ENCODE measurements at regions not wholly inside any gene's neighbourhood (a gene's known extent, or its start where the extent isn't known, plus 50 kb on each side); places are given as distances from the start of the nearest gene placed in this dataset.

DNA sequence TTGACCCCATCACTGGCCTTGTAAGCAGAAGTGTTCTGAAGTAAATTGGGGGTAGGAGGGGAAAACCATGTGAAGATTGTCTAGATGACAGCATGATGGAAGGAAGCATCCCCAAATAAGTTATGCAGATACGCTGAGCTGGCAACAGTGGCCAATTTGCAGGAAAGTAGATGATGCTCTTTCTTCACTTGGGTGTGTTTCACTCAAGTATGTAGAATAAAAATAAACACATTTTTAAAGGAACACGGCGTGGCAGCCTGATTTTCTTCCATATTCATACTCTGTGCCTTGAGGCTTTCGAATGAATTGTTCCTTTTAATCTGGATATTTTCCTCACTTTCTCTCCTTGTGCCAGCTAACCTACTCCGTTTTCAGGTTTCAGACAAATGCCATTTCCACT lies 295.5 kb upstream of the DPYD start:
- Histone ChIP-seq H3K9me3 (ENCODE audit: insufficient read depth, low read depth, low read length) (no peaks in the 10 kb centered on the region), H3K23ac (ENCODE audit: low read length) (no peak overlapping the region), H3K14ac (ENCODE audit: low read length) (no peak overlapping the region), H3K18ac (ENCODE audit: low read length) (no peak overlapping the region), H3K4ac (ENCODE audit: low read depth, low read length) (no peak overlapping the region), H4K8ac (ENCODE audit: low read depth, low read length) (no peak overlapping the region), H3K9ac (ENCODE audit: low read length) (no peak overlapping the region), H3K27ac (ENCODE audit: low read depth, low read length) (no peak overlapping the region), H2BK120ac (ENCODE audit: insufficient read depth, low read length, poor library complexity) (no peak overlapping the region), H3K36me3 (ENCODE audit: control insufficient read depth in 1 of 2, insufficient read depth in 2 of 2, low read length in 2 of 2) (no peaks in the 10 kb centered on the region), H3K4me2 (ENCODE audit: low read length) (no peak overlapping the region), H4K12ac (ENCODE audit: low read depth, low read length) (no peak overlapping the region), H2AFZ (ENCODE audit: insufficient read depth, low read length, poor library complexity) (no peak overlapping the region), H3K4me1 (ENCODE audit: control insufficient read depth in 1 of 2, insufficient read depth in 2 of 2, low read length in 2 of 2) (no peaks in the 10 kb centered on the region), H3K79me2 (ENCODE audit: control insufficient read depth, insufficient read depth, low read length, poor library complexity) (no peaks in the 10 kb centered on the region), H2BK12ac (ENCODE audit: low read length) (no peak overlapping the region), H2BK5ac (ENCODE audit: low read depth, low read length, poor library complexity) (no peak overlapping the region), H4K91ac (ENCODE audit: low read depth, low read length) (no peak overlapping the region), H2AK5ac (ENCODE audit: low read length) (no peak overlapping the region), H3K4me3 (ENCODE audit: low read depth, low read length) (no peak overlapping the region), H3K79me1 (ENCODE audit: low read length) (no peaks in the 10 kb centered on the region), H3K27me3 (ENCODE audit: insufficient read depth, low read length) (no peaks in the 10 kb centered on the region)
- DNase-seq, result no peak
- WGBS (ENCODE audit: extremely low coverage, insufficient coverage, insufficient read length), result no CpG with 5 or more reads among the region's 5 CpGs

DNA sequence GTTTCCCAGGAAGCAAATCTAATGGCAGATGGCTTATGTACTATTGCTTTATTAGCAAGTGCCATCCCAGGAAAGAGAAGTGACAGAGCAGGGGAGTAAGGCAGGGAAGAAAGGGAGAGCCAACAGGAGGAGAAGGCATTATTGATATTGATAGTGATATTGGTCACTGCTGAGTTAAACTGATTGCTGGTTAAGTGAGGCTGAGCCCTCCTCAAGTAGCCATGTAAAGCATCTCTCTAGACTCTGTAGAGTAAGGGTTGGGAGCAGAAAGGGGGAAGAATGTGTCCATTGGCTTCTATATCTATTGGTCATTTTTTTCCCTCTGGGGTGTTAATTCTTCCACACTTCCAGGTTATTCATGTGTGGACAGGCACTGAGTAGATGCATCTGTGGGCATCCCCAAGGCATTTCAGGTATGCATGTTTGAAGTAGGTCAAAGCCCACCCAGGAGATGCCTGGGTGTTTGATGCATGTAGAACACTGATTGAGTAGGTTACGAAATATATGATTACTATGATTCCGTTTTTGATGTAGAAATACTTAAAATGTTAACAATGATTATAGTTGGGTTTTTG lies 290.5 kb upstream of the DPYD start:
- Histone ChIP-seq H3K9ac (ENCODE audit: low read length) (no peak overlapping the region), H4K12ac (ENCODE audit: low read depth, low read length) (no peak overlapping the region), H3K4ac (ENCODE audit: low read depth, low read length) (no peak overlapping the region), H3K9me3 (ENCODE audit: insufficient read depth, low read depth, low read length) (no peaks in the 10 kb centered on the region), H4K91ac (ENCODE audit: low read depth, low read length) (no peak overlapping the region), H3K79me2 (ENCODE audit: control insufficient read depth, insufficient read depth, low read length, poor library complexity) (no peaks in the 10 kb centered on the region), H3K4me1 (ENCODE audit: control insufficient read depth in 1 of 2, insufficient read depth in 2 of 2, low read length in 2 of 2) (peaks cover 0 to 4% of the 10 kb centered on the region in 2 experiments), H2BK12ac (ENCODE audit: low read length) (peak overlapping the region; percentile 61), H2AFZ (ENCODE audit: insufficient read depth, low read length, poor library complexity) (no peak overlapping the region), H3K36me3 (ENCODE audit: control insufficient read depth in 1 of 2, insufficient read depth in 2 of 2, low read length in 2 of 2) (no peaks in the 10 kb centered on the region), H2BK5ac (ENCODE audit: low read depth, low read length, poor library complexity) (no peak overlapping the region), H3K14ac (ENCODE audit: low read length) (no peak overlapping the region), H2BK120ac (ENCODE audit: insufficient read depth, low read length, poor library complexity) (no peak overlapping the region), H3K27ac (ENCODE audit: low read depth, low read length) (no peak overlapping the region), H3K18ac (ENCODE audit: low read length) (no peak overlapping the region), H4K8ac (ENCODE audit: low read depth, low read length) (no peak overlapping the region), H3K79me1 (ENCODE audit: low read length) (peaks cover 2% of the 10 kb centered on the region), H3K4me2 (ENCODE audit: low read length) (no peak overlapping the region), H3K4me3 (ENCODE audit: low read depth, low read length) (no peak overlapping the region), H2AK5ac (ENCODE audit: low read length) (no peak overlapping the region), H3K23ac (ENCODE audit: low read length) (no peak overlapping the region), H3K27me3 (ENCODE audit: insufficient read depth, low read length) (no peaks in the 10 kb centered on the region)
- DNase-seq, result no peak
- WGBS (ENCODE audit: extremely low coverage, insufficient coverage, insufficient read length), result 100% methylated on average over 1 of the region's 2 CpGs

DNA sequence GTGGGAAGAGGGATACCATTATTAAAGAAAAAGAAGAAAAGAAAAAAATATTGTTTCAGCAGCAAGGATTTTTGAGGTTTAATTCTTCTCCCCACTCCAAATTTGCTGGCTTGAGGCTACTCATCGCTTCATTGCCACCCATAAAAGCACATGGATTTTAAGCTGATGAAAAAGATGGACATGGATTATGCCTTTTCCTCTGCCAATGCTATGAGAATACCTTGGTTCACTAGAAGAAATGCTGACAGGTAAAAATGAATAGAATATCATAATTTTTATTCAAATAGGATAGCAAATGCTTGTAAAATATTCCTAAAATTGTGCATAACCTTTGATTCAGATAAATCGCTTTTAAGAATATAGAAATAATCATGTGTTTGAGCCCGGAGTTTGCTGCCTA lies 289.7 kb upstream of the DPYD start:
- H2AK5ac ChIP-seq (ENCODE audit: low read length), result no peak overlapping the region
- no peak overlapping the region for H3K4me2 ChIP-seq (ENCODE audit: low read length)
- H3K36me3 ChIP-seq (ENCODE audit: control insufficient read depth in 1 of 2, insufficient read depth in 2 of 2, low read length in 2 of 2), result no peaks in the 10 kb centered on the region
- no peaks in the 10 kb centered on the region for H3K79me2 ChIP-seq (ENCODE audit: control insufficient read depth, insufficient read depth, low read length, poor library complexity)
- H3K27me3 ChIP-seq (ENCODE audit: insufficient read depth, low read length), result no peaks in the 10 kb centered on the region
- DNase-seq, result no peak
- H3K4me3 ChIP-seq (ENCODE audit: low read depth, low read length), result no peak overlapping the region
- H3K14ac ChIP-seq (ENCODE audit: low read length), result no peak overlapping the region
- H3K79me1 ChIP-seq (ENCODE audit: low read length), result peaks cover 2% of the 10 kb centered on the region
- peaks cover 0 to 4% of the 10 kb centered on the region in 2 experiments for H3K4me1 ChIP-seq (ENCODE audit: control insufficient read depth in 1 of 2, insufficient read depth in 2 of 2, low read length in 2 of 2)
- H4K12ac ChIP-seq (ENCODE audit: low read depth, low read length), result no peak overlapping the region
- H3K9ac ChIP-seq (ENCODE audit: low read length), result no peak overlapping the region
- H3K27ac ChIP-seq (ENCODE audit: low read depth, low read length), result no peak overlapping the region
- H4K8ac ChIP-seq (ENCODE audit: low read depth, low read length), result no peak overlapping the region
- H2BK5ac ChIP-seq (ENCODE audit: low read depth, low read length, poor library complexity), result no peak overlapping the region
- no CpG with 5 or more reads among the region's 3 CpGs for WGBS (ENCODE audit: extremely low coverage, insufficient coverage, insufficient read length)
- no peak overlapping the region for H3K18ac ChIP-seq (ENCODE audit: low read length)
- no peak overlapping the region for H2BK120ac ChIP-seq (ENCODE audit: insufficient read depth, low read length, poor library complexity)
- H3K4ac ChIP-seq (ENCODE audit: low read depth, low read length), result no peak overlapping the region
- H3K23ac ChIP-seq (ENCODE audit: low read length), result no peak overlapping the region
- no peak overlapping the region for H2BK12ac ChIP-seq (ENCODE audit: low read length)
- no peaks in the 10 kb centered on the region for H3K9me3 ChIP-seq (ENCODE audit: insufficient read depth, low read depth, low read length)
- H4K91ac ChIP-seq (ENCODE audit: low read depth, low read length), result no peak overlapping the region
- no peak overlapping the region for H2AFZ ChIP-seq (ENCODE audit: insufficient read depth, low read length, poor library complexity)

DNA sequence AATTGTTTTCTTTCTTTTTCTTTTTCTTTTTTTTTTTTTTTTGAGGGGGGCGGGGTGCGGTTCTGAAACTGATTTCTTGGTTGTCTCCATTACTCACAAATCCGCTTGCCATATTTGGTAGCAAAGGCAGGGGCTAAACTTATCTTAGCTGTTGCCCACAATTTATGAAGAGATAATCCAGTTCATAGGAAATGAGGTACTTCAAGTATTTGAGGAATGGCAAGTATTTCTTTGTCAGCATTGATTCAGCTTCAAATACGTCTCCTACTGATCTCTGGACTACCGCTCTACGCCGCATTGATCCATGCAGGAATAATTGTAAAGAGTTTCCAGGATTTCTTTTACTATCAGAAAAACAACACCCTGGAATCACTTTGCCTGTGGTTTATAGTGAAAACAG lies 289.2 kb upstream of the DPYD start:
- no peak overlapping the region for H3K14ac ChIP-seq (ENCODE audit: low read length)
- H2BK120ac ChIP-seq (ENCODE audit: insufficient read depth, low read length, poor library complexity), result no peak overlapping the region
- no peaks in the 10 kb centered on the region for H3K36me3 ChIP-seq (ENCODE audit: control insufficient read depth in 1 of 2, insufficient read depth in 2 of 2, low read length in 2 of 2)
- no peak overlapping the region for H3K4ac ChIP-seq (ENCODE audit: low read depth, low read length)
- no peak overlapping the region for H3K18ac ChIP-seq (ENCODE audit: low read length)
- no peaks in the 10 kb centered on the region for H3K27me3 ChIP-seq (ENCODE audit: insufficient read depth, low read length)
- no peak overlapping the region for H2AK5ac ChIP-seq (ENCODE audit: low read length)
- peak overlapping the region; percentile 19 for H3K4me2 ChIP-seq (ENCODE audit: low read length)
- H2AFZ ChIP-seq (ENCODE audit: insufficient read depth, low read length, poor library complexity), result no peak overlapping the region
- peaks cover 0 to 4% of the 10 kb centered on the region in 2 experiments for H3K4me1 ChIP-seq (ENCODE audit: control insufficient read depth in 1 of 2, insufficient read depth in 2 of 2, low read length in 2 of 2)
- H2BK12ac ChIP-seq (ENCODE audit: low read length), result no peak overlapping the region
- H4K8ac ChIP-seq (ENCODE audit: low read depth, low read length), result no peak overlapping the region
- H4K91ac ChIP-seq (ENCODE audit: low read depth, low read length), result no peak overlapping the region
- H3K9me3 ChIP-seq (ENCODE audit: insufficient read depth, low read depth, low read length), result no peaks in the 10 kb centered on the region
- H4K12ac ChIP-seq (ENCODE audit: low read depth, low read length), result no peak overlapping the region
- no peak overlapping the region for H2BK5ac ChIP-seq (ENCODE audit: low read depth, low read length, poor library complexity)
- WGBS (ENCODE audit: extremely low coverage, insufficient coverage, insufficient read length), result no CpG with 5 or more reads among the region's 7 CpGs
- H3K27ac ChIP-seq (ENCODE audit: low read depth, low read length), result no peak overlapping the region
- no peak overlapping the region for H3K23ac ChIP-seq (ENCODE audit: low read length)
- no peak overlapping the region for H3K4me3 ChIP-seq (ENCODE audit: low read depth, low read length)
- DNase-seq, result no peak
- H3K79me2 ChIP-seq (ENCODE audit: control insufficient read depth, insufficient read depth, low read length, poor library complexity), result no peaks in the 10 kb centered on the region
- H3K79me1 ChIP-seq (ENCODE audit: low read length), result peaks cover 2% of the 10 kb centered on the region
- H3K9ac ChIP-seq (ENCODE audit: low read length), result no peak overlapping the region

Data from trophoblast cell (in vitro differentiated cells and primary cell).